GDM1 (cell line): ENCODE measurements at regions not wholly inside any gene's neighbourhood (a gene's known extent, or its start where the extent isn't known, plus 50 kb on each side); places are given as distances from the start of the nearest gene placed in this dataset.

Experiments used
- DNase-seq: peaks from one replicate; lab custom pipeline; 2025; lab: John Stamatoyannopoulos, UW

GRCh38 chr6:22668717-22669116 lies 99.4 kb downstream of the HDGFL1 start:
- no peak for DNase-seq

GRCh38 chr6:22670605-22671004 lies 101.2 kb downstream of the HDGFL1 start:
- DNase-seq, result no peak

- DNase-seq, result no peak
Observed at GRCh38 chr6:22673474-22673873, 104.1 kb downstream of the HDGFL1 start.

- DNase-seq, result no peak
Observed at GRCh38 chr6:22680950-22681349, 111.6 kb downstream of the HDGFL1 start.

GRCh38 chr6:22681761-22682160 lies 112.4 kb downstream of the HDGFL1 start:
- no peak for DNase-seq

GRCh38 chr6:22682979-22683378 lies 113.6 kb downstream of the HDGFL1 start:
- DNase-seq, result no peak

GRCh38 chr6:22690446-22690845 lies 121.1 kb downstream of the HDGFL1 start:
- DNase-seq, result no peak

- no peak for DNase-seq
Observed at GRCh38 chr6:22694092-22694724, 124.8 kb downstream of the HDGFL1 start.

GRCh38 chr6:22696481-22696880 lies 127.1 kb downstream of the HDGFL1 start:
- DNase-seq, result no peak

- no peak for DNase-seq
Observed at GRCh38 chr6:22697306-22697705, 127.9 kb downstream of the HDGFL1 start.

GRCh38 chr6:22699151-22699550 lies 129.8 kb downstream of the HDGFL1 start:
- DNase-seq, result no peak

GRCh38 chr6:22706651-22707050 lies 137.3 kb downstream of the HDGFL1 start:
- DNase-seq, result no peak

GRCh38 chr6:22708469-22708868 lies 139.1 kb downstream of the HDGFL1 start:
- DNase-seq, result no peak

- no peak for DNase-seq
Observed at GRCh38 chr6:22709803-22710202, 140.4 kb downstream of the HDGFL1 start.

GRCh38 chr6:22716721-22717120 lies 147.4 kb downstream of the HDGFL1 start:
- DNase-seq, result no peak

- no peak for DNase-seq
Observed at GRCh38 chr6:22717915-22718314, 148.5 kb downstream of the HDGFL1 start.

- DNase-seq, result no peak
Observed at GRCh38 chr6:22722913-22723312, 153.5 kb downstream of the HDGFL1 start.

- no peak for DNase-seq
Observed at GRCh38 chr6:22726966-22727365, 157.6 kb downstream of the HDGFL1 start.

- no peak for DNase-seq
Observed at GRCh38 chr6:22727710-22728109, 158.3 kb downstream of the HDGFL1 start.

GRCh38 chr6:22732176-22732970 lies 163.0 kb downstream of the HDGFL1 start:
- no peak for DNase-seq

- no peak for DNase-seq
Observed at GRCh38 chr6:22736740-22737139, 167.4 kb downstream of the HDGFL1 start.

- peak; percentile 1 for DNase-seq
Observed at GRCh38 chr6:22737331-22737730, 168.0 kb downstream of the HDGFL1 start.

- DNase-seq, result no peak
Observed at GRCh38 chr6:22738194-22738593, 168.8 kb downstream of the HDGFL1 start.

- DNase-seq, result no peak
Observed at GRCh38 chr6:22747571-22747970, 178.2 kb downstream of the HDGFL1 start.
